DND-41 (cell line): ENCODE measurements at regions not wholly inside any gene's neighbourhood (a gene's known extent, or its start where the extent isn't known, plus 50 kb on each side); places are given as distances from the start of the nearest gene placed in this dataset.

Experiments used
- ATAC-seq: fragments of 200-7000 bp; cut with Tn5 transposase; 3 replicates; pipeline ENCODE4 v1.9.1; 2021; ENCODE audit warnings: low read depth; ENCODE audit not compliant: insufficient read depth
- DNase-seq: peaks from one replicate; pipeline ENCODE4 v3.0.0-alpha.2; 2020
- H2AFZ ChIP-seq: 2 replicates; pipeline ENCODE4 v1.6.0; 2012; ENCODE audit warnings: low read depth, low read length
- H3K27ac ChIP-seq: 2 replicates; pipeline ENCODE4 v1.5.1; 2012; ENCODE audit warnings: low read length, inconsistent platforms
- H3K27me3 ChIP-seq: fragments of 200-600 bp; sonication (generic); 2 replicates; pipeline ENCODE4 v1.6.0; 2012; ENCODE audit warnings: low read length, mild to moderate bottlenecking, inconsistent platforms; ENCODE audit not compliant: insufficient read depth, poor library complexity
- H3K36me3 ChIP-seq: 2 replicates; pipeline ENCODE4 v1.5.1; 2012; ENCODE audit warnings: low read length, inconsistent platforms; ENCODE audit not compliant: insufficient read depth
- H3K4me1 ChIP-seq: 2 replicates; pipeline ENCODE4 v1.5.1; 2012; ENCODE audit warnings: mild to moderate bottlenecking, low read length; ENCODE audit not compliant: insufficient read depth
- H3K4me2 ChIP-seq: 2 replicates; pipeline ENCODE4 v1.6.0; 2012; ENCODE audit warnings: mild to moderate bottlenecking, moderate library complexity, low read length, inconsistent platforms; ENCODE audit not compliant: insufficient read depth
- H3K4me3 ChIP-seq, 2 experiments: fragments of 200-600 bp in 1 of 2; shearing (Covaris generic) in 1 of 2; 2 replicates each; pipeline ENCODE4 v1.5.1; 2012 to 2016; ENCODE audit warnings: inconsistent platforms in 2 of 2, low read length in 2 of 2, mild to moderate bottlenecking in 2 of 2, low read depth in 1 of 2, moderate library complexity in 1 of 2
- H3K79me2 ChIP-seq: 2 replicates; pipeline ENCODE4 v1.6.0; 2012; ENCODE audit warnings: low read length, inconsistent platforms; ENCODE audit not compliant: insufficient read depth
- H3K9ac ChIP-seq: 2 replicates; pipeline ENCODE4 v1.6.0; 2012; ENCODE audit warnings: low read depth, mild to moderate bottlenecking, inconsistent platforms, low read length, moderate library complexity
- H3K9me3 ChIP-seq: 2 replicates; pipeline ENCODE4 v1.5.1; 2012; ENCODE audit warnings: low read length, moderate library complexity, mild to moderate bottlenecking, inconsistent platforms; ENCODE audit not compliant: insufficient read depth, severe bottlenecking
- H4K20me1 ChIP-seq: 2 replicates; pipeline ENCODE4 v1.6.0; 2012; ENCODE audit warnings: low read length; ENCODE audit not compliant: insufficient read depth
- EZH2 ChIP-seq: IDR thresholded peaks from 3 replicates; pipeline ENCODE4 v1.6.1; 2012; ENCODE audit warnings: borderline replicate concordance, low read depth, mild to moderate bottlenecking, moderate library complexity, low read length, inconsistent platforms; ENCODE audit not compliant: severe bottlenecking
- TF ChIP-seq, protein P1 (sequence below): IDR thresholded peaks from 2 replicates; pipeline ENCODE4 v1.5.1; 2012; ENCODE audit warnings: borderline replicate concordance, low read length, moderate library complexity, mild to moderate bottlenecking; ENCODE audit not compliant: poor library complexity, severe bottlenecking; ENCODE audit errors: extremely low read depth

DNA sequence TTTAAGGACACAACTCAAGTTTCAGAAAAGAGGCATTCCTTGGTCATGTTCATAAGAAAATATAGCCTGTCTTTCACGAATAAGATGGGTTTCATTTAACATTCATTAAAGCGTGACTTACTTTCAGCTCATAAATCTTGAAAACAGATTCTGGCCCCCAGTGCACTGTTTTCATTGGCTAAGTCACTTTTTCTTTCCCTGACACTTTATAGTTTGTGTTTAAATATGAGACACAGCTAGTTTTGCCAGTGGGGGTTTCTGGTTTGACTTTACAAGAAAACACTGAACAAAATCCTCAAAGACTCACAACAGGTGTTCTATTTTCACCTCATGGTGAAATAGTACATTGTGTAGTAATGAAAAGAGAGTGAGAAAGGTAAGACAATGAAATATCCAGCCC lies 65.9 kb downstream of the PHLDA1 start:
- TF ChIP-seq EZH2 = no peak
- TF ChIP-seq, protein P1, sequence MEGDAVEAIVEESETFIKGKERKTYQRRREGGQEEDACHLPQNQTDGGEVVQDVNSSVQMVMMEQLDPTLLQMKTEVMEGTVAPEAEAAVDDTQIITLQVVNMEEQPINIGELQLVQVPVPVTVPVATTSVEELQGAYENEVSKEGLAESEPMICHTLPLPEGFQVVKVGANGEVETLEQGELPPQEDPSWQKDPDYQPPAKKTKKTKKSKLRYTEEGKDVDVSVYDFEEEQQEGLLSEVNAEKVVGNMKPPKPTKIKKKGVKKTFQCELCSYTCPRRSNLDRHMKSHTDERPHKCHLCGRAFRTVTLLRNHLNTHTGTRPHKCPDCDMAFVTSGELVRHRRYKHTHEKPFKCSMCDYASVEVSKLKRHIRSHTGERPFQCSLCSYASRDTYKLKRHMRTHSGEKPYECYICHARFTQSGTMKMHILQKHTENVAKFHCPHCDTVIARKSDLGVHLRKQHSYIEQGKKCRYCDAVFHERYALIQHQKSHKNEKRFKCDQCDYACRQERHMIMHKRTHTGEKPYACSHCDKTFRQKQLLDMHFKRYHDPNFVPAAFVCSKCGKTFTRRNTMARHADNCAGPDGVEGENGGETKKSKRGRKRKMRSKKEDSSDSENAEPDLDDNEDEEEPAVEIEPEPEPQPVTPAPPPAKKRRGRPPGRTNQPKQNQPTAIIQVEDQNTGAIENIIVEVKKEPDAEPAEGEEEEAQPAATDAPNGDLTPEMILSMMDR = no peak
- Histone ChIP-seq H3K27me3 (no peaks in the 10 kb centered on the region), H3K27ac (no peak overlapping the region), H2AFZ (no peak overlapping the region), H3K36me3 (no peaks in the 10 kb centered on the region), H3K9me3 (no peaks in the 10 kb centered on the region), H4K20me1 (no peaks in the 10 kb centered on the region), H3K4me1 (no peaks in the 10 kb centered on the region), H3K4me2 (no peak overlapping the region), H3K9ac (no peak overlapping the region), H3K79me2 (no peaks in the 10 kb centered on the region), H3K4me3 (no peak overlapping the region)
- ATAC-seq = no peak
- no peak for DNase-seq

DNA sequence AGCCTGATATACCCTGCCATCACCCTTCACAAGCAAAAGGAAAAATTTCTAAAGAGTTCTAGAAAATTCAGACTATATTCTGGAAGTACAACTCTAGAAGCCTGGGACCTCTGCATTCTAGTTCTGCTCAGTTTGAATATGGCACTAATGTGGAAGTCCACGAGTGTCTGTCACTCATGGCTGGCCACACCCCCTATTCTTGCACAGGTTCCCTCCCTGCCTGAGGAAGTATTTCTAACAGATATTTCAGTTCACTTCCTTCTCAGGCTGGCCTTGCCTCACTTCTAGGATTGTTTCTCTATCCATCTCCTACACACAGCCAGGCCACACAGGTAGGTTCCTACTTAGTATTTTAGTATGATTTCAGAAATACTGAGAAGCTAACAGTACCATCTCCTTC lies 67.4 kb downstream of the PHLDA1 start:
- Histone ChIP-seq H4K20me1 (no peaks in the 10 kb centered on the region), H3K79me2 (no peaks in the 10 kb centered on the region), H3K4me3 (no peak overlapping the region), H3K36me3 (no peaks in the 10 kb centered on the region), H3K4me2 (no peak overlapping the region), H3K27ac (no peak overlapping the region), H3K9ac (no peak overlapping the region), H2AFZ (no peak overlapping the region), H3K4me1 (peaks cover 10% of the 10 kb centered on the region), H3K9me3 (no peaks in the 10 kb centered on the region), H3K27me3 (no peaks in the 10 kb centered on the region)
- DNase-seq = no peak
- ATAC-seq = no peak
- TF ChIP-seq, protein P1 = no peak

DNA sequence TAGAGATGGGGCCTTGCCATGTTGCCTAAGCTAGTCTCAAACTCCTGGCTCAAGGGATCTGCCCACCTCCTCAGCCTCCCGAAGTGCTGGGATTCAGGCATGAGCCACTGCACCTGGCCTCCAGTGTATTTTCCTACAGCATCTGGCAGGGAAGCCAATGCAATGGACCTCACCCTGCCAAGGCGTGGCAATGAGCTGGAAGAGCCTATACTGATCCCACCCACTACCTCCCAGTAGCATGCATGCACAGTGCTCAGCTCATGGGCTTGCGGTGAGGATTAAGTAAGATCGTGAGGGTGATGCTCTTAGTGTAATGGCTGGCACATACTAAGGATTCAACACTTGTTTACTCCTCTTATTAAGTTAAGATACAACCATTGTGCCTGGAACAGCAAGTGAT lies 69.7 kb downstream of the PHLDA1 start:
- ATAC-seq (no peak), DNase-seq (no peak)
- Histone ChIP-seq H2AFZ (no peak overlapping the region), H3K4me2 (no peak overlapping the region), H3K79me2 (no peaks in the 10 kb centered on the region), H3K9ac (no peak overlapping the region), H3K4me1 (peaks cover 11% of the 10 kb centered on the region), H4K20me1 (no peaks in the 10 kb centered on the region), H3K27ac (no peak overlapping the region), H3K9me3 (no peaks in the 10 kb centered on the region), H3K36me3 (no peaks in the 10 kb centered on the region), H3K27me3 (no peaks in the 10 kb centered on the region), H3K4me3 (no peak overlapping the region)
- TF ChIP-seq, protein P1 = no peak
- no peak for TF ChIP-seq EZH2
